WTC11 (cell line): ENCODE measurements at regions not wholly inside any gene's neighbourhood (a gene's known extent, or its start where the extent isn't known, plus 50 kb on each side); places are given as distances from the start of the nearest gene placed in this dataset.

Experiments used
- ATAC-seq: fragments of 200-7000 bp; cut with Tn5 transposase; 2 replicates; pipeline ENCODE4 v1.10.0; 2021; ENCODE audit warnings: mild to moderate bottlenecking, moderate library complexity
- CTCF ChIA-PET: fragments of 300-600 bp; sonication (Branson Sonifier 250); formaldehyde crosslinking; loops from one replicate; lab custom pipeline; 2021; ENCODE audit warnings: antibody characterized with exemption; lab: Charles Lee
- POLR2A ChIA-PET: fragments of 350-600 bp; sonication (Branson Sonifier 250); formaldehyde crosslinking; loops from one replicate; lab custom pipeline; 2021; ENCODE audit warnings: antibody characterized with exemption; lab: Charles Lee
- DNase-seq: peaks from one replicate; pipeline ENCODE4 v3.0.0; 2021; ENCODE audit warnings: low spot score
- H3K27ac Mint-ChIP-seq: 2 replicates; pipeline ENCODE4 v1.8.0; 2021; ENCODE audit warnings: mixed read lengths
- H3K27me3 Mint-ChIP-seq: 2 replicates; pipeline ENCODE4 v1.8.0; 2021; ENCODE audit warnings: low read depth, mild to moderate bottlenecking, moderate library complexity, mixed read lengths
- H3K36me3 Mint-ChIP-seq: 2 replicates; pipeline ENCODE4 v1.8.0; 2021; ENCODE audit warnings: mixed read lengths
- H3K4me1 Mint-ChIP-seq: 2 replicates; pipeline ENCODE4 v1.8.0; 2022; ENCODE audit warnings: mixed read lengths
- H3K4me3 Mint-ChIP-seq: 2 replicates; pipeline ENCODE4 v1.8.0; 2021; ENCODE audit warnings: mild to moderate bottlenecking, moderate library complexity, mixed read lengths
- H3K9me3 Mint-ChIP-seq: 2 replicates; pipeline ENCODE4 v1.8.0; 2021; ENCODE audit warnings: mixed read lengths
- AR ChIP-seq: fragments of 250-450 bp; sonication (Bioruptor Pico); IDR thresholded peaks from 2 replicates; pipeline ENCODE4 v1.9.0; 2021; ENCODE audit warnings: mild to moderate bottlenecking
- CREM ChIP-seq: sonication (generic); formaldehyde crosslinking; IDR thresholded peaks from 2 replicates; pipeline ENCODE4 v1.8.1; 2022; ENCODE audit warnings: mild to moderate bottlenecking, missing genetic modification reagents, moderate library complexity
- GABPB1 ChIP-seq: sonication (generic); formaldehyde crosslinking; IDR thresholded peaks from 2 replicates; pipeline ENCODE4 v1.8.1; 2023; ENCODE audit warnings: mild to moderate bottlenecking, missing genetic modification reagents
- HMGA2 ChIP-seq: fragments of 250-450 bp; sonication (Bioruptor Pico); IDR thresholded peaks from 2 replicates; pipeline ENCODE4 v1.4.0; 2021; ENCODE audit warnings: mild to moderate bottlenecking, moderate library complexity
- HMGXB4 ChIP-seq: sonication (generic); formaldehyde crosslinking; IDR thresholded peaks from 2 replicates; pipeline ENCODE4 v1.8.1; 2023; ENCODE audit warnings: mild to moderate bottlenecking, moderate library complexity, missing genetic modification reagents
- JUN ChIP-seq: sonication (generic); formaldehyde crosslinking; IDR thresholded peaks from 2 replicates; pipeline ENCODE4 v1.8.0; 2023; ENCODE audit warnings: mild to moderate bottlenecking, missing genetic modification reagents
- NR2C2 ChIP-seq: sonication (generic); formaldehyde crosslinking; IDR thresholded peaks from 2 replicates; pipeline ENCODE4 v1.8.0; 2022; ENCODE audit warnings: mild to moderate bottlenecking, missing genetic modification reagents
- PRRX2 ChIP-seq: fragments of 250-450 bp; sonication (Bioruptor Pico); IDR thresholded peaks from 2 replicates; pipeline ENCODE4 v1.8.0; 2021; ENCODE audit warnings: mild to moderate bottlenecking
- RELA ChIP-seq: sonication (generic); formaldehyde crosslinking; IDR thresholded peaks from 2 replicates; pipeline ENCODE4 v1.8.1; 2022; ENCODE audit warnings: missing genetic modification reagents, mild to moderate bottlenecking, borderline replicate concordance
- TCF7 ChIP-seq: sonication (generic); formaldehyde crosslinking; IDR thresholded peaks from 2 replicates; pipeline ENCODE4 v1.8.0; 2022; ENCODE audit warnings: mild to moderate bottlenecking, low read depth, missing genetic modification reagents, moderate library complexity
- ZMAT4 ChIP-seq: fragments of 250-450 bp; sonication (Bioruptor Pico); IDR thresholded peaks from 2 replicates; pipeline ENCODE4 v1.9.0; 2021; ENCODE audit warnings: mild to moderate bottlenecking
- ZNF232 ChIP-seq: sonication (generic); formaldehyde crosslinking; IDR thresholded peaks from 2 replicates; pipeline ENCODE4 v1.8.0; 2022; ENCODE audit warnings: mild to moderate bottlenecking, missing genetic modification reagents
- ZSCAN18 ChIP-seq: fragments of 250-450 bp; sonication (Bioruptor Pico); IDR thresholded peaks from 2 replicates; pipeline ENCODE4 v2.1.2; 2022; ENCODE audit warnings: mild to moderate bottlenecking, moderate library complexity
- TF ChIP-seq, protein P1 (sequence below): sonication (generic); formaldehyde crosslinking; IDR thresholded peaks from 2 replicates; pipeline ENCODE4 v1.8.1; 2023; ENCODE audit warnings: mild to moderate bottlenecking, missing genetic modification reagents
- TF ChIP-seq, protein P2 (sequence below): sonication (generic); formaldehyde crosslinking; IDR thresholded peaks from 2 replicates; pipeline ENCODE4 v1.8.1; 2023; ENCODE audit warnings: mild to moderate bottlenecking, missing genetic modification reagents
- TF ChIP-seq, protein P3 (sequence below): fragments of 200-600 bp; IDR thresholded peaks from 2 replicates; pipeline ENCODE4 v1.8.0; 2022; ENCODE audit warnings: antibody characterized with exemption

DNA sequence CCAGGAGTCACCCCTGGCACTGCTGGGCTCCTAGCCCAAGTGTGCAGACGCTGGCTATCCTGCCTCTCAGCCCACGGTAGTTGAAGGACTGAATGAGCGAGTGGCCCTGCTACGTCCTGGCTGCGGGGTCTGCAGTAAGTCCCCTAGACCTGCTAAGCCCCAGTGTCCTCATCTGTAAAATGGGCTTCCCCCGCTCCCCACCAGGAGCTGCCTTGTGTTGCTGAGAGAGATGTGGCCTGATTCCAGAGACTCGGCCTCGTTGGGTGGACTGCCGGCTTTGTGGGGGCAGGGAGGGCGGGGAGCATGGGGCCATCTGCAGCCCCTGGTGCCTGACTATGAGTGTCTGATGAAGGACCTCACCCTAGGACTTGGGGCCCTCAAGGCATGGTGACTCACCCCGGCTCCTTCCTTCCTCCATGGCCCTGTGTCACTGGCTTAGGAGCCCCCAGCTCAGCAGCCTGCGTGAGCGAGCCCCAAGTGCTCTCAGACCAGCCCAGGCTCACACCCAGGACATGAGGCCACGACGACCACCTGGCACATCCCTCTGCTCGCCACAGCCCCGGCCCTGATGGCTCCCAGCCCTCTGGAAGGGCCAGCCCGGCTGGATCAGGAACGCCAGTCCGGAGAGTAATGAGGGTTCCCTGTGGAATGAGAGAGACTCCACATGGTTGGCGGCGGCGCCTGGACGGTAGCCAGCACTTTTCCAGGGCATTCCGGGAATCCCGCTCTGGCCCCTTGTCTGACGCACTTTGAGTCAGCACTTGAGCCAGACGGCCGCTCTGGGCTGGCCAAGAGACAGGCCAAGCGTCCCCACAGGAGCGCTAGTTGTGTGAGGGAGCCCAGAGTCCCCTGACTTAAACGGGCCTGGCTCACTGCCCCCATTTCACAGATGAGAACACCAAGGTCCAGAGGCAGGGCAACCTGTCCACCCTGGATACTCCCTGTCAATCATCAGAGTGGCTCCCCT lies 50.5 kb upstream of the SHISAL1 start:
- ATAC-seq (no peak), DNase-seq (no peak)
- CTCF ChIA-PET = no interaction called here

DNA sequence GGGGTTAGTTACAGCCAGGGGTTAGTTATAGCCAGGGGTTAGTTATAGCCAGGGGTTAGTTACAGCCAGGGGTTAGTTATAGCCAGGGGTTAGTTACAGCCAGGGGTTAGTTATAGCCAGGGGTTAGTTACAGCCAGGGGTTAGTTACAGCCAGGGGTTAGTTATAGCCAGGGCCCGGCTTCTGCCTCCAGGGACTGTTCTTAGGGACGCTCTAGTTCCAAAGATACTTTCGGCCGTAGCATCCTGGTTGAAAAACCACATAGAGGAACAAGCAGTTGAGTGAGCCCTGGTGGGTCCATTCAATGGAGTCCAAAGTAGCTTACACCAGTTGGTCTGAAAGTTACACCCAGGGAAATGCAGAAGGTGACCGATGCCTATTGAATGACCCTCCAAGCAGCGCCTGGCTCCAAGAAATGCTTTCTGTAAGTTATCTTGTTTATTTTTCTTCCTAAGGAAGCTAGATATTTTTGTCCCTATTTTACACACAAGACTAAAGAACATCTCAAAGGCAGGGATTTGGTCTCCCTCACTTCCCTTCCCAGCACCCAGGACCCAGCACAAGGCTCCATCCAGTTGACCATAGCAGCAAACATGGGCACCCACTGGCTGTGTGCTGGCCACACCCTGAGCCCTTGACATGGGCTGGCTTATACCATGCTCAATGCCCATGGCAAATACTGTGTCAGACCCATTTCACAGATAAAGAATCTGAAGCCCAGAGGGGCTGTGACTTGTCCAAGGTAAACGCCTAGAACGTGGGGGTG lies 49.7 kb upstream of the SHISAL1 start:
- Mint-ChIP-seq H3K9me3 (no peaks in the 10 kb centered on the region), H3K27ac (no peak overlapping the region), H3K36me3 (no peaks in the 10 kb centered on the region), H3K4me3 (no peak overlapping the region), H3K27me3 (no peaks in the 10 kb centered on the region), H3K4me1 (peaks cover 10% of the 10 kb centered on the region; the same call in 1 of the 2 replicates)
- ChIA-PET CTCF (no interaction called here), POLR2A (no interaction called here)
- no peak for ATAC-seq
- no peak for DNase-seq
- no peak for TF ChIP-seq RELA (CRISPR knock-in tag)
- no peak for TF ChIP-seq ZNF232 (CRISPR knock-in tag)
- TF ChIP-seq, protein P1, sequence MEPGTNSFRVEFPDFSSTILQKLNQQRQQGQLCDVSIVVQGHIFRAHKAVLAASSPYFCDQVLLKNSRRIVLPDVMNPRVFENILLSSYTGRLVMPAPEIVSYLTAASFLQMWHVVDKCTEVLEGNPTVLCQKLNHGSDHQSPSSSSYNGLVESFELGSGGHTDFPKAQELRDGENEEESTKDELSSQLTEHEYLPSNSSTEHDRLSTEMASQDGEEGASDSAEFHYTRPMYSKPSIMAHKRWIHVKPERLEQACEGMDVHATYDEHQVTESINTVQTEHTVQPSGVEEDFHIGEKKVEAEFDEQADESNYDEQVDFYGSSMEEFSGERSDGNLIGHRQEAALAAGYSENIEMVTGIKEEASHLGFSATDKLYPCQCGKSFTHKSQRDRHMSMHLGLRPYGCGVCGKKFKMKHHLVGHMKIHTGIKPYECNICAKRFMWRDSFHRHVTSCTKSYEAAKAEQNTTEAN = no peak
- TF ChIP-seq, protein P2, sequence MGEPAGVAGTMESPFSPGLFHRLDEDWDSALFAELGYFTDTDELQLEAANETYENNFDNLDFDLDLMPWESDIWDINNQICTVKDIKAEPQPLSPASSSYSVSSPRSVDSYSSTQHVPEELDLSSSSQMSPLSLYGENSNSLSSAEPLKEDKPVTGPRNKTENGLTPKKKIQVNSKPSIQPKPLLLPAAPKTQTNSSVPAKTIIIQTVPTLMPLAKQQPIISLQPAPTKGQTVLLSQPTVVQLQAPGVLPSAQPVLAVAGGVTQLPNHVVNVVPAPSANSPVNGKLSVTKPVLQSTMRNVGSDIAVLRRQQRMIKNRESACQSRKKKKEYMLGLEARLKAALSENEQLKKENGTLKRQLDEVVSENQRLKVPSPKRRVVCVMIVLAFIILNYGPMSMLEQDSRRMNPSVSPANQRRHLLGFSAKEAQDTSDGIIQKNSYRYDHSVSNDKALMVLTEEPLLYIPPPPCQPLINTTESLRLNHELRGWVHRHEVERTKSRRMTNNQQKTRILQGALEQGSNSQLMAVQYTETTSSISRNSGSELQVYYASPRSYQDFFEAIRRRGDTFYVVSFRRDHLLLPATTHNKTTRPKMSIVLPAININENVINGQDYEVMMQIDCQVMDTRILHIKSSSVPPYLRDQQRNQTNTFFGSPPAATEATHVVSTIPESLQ = no peak
- TF ChIP-seq TCF7 (CRISPR knock-in tag) = no peak
- TF ChIP-seq AR = no peak
- no peak for TF ChIP-seq JUN (CRISPR knock-in tag)
- TF ChIP-seq HMGA2 = no peak
- no peak for TF ChIP-seq CREM (CRISPR knock-in tag)
- no peak for TF ChIP-seq GABPB1 (CRISPR knock-in tag)

More for the DNA sequence above, 50.5 kb upstream of the SHISAL1 start:
- POLR2A ChIA-PET = no interaction called here
- Mint-ChIP-seq H3K4me3 (no peak overlapping the region), H3K27me3 (no peaks in the 10 kb centered on the region), H3K27ac (no peak overlapping the region), H3K36me3 (no peaks in the 10 kb centered on the region), H3K9me3 (no peaks in the 10 kb centered on the region), H3K4me1 (peaks cover 5% of the 10 kb centered on the region; the same call in 1 of the 2 replicates)
- no peak for TF ChIP-seq HMGXB4
- no peak for TF ChIP-seq TCF7 (CRISPR knock-in tag)
- TF ChIP-seq, protein P3, sequence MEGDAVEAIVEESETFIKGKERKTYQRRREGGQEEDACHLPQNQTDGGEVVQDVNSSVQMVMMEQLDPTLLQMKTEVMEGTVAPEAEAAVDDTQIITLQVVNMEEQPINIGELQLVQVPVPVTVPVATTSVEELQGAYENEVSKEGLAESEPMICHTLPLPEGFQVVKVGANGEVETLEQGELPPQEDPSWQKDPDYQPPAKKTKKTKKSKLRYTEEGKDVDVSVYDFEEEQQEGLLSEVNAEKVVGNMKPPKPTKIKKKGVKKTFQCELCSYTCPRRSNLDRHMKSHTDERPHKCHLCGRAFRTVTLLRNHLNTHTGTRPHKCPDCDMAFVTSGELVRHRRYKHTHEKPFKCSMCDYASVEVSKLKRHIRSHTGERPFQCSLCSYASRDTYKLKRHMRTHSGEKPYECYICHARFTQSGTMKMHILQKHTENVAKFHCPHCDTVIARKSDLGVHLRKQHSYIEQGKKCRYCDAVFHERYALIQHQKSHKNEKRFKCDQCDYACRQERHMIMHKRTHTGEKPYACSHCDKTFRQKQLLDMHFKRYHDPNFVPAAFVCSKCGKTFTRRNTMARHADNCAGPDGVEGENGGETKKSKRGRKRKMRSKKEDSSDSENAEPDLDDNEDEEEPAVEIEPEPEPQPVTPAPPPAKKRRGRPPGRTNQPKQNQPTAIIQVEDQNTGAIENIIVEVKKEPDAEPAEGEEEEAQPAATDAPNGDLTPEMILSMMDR = no peak
- no peak for TF ChIP-seq NR2C2 (CRISPR knock-in tag)
- no peak for TF ChIP-seq PRRX2
- no peak for TF ChIP-seq ZSCAN18
- no peak for TF ChIP-seq ZMAT4
